GM21381 (cell line): ENCODE measurements at regions not wholly inside any gene's neighbourhood (a gene's known extent, or its start where the extent isn't known, plus 50 kb on each side); places are given as distances from the start of the nearest gene placed in this dataset.

Experiments used
- ATAC-seq: cut with Tn5 transposase; IDR thresholded peaks from one replicate; pipeline ENCODE4 v1.9.1; 2021; ENCODE audit warnings: mild to moderate bottlenecking, moderate library complexity; ENCODE audit not compliant: unreplicated experiment

DNA sequence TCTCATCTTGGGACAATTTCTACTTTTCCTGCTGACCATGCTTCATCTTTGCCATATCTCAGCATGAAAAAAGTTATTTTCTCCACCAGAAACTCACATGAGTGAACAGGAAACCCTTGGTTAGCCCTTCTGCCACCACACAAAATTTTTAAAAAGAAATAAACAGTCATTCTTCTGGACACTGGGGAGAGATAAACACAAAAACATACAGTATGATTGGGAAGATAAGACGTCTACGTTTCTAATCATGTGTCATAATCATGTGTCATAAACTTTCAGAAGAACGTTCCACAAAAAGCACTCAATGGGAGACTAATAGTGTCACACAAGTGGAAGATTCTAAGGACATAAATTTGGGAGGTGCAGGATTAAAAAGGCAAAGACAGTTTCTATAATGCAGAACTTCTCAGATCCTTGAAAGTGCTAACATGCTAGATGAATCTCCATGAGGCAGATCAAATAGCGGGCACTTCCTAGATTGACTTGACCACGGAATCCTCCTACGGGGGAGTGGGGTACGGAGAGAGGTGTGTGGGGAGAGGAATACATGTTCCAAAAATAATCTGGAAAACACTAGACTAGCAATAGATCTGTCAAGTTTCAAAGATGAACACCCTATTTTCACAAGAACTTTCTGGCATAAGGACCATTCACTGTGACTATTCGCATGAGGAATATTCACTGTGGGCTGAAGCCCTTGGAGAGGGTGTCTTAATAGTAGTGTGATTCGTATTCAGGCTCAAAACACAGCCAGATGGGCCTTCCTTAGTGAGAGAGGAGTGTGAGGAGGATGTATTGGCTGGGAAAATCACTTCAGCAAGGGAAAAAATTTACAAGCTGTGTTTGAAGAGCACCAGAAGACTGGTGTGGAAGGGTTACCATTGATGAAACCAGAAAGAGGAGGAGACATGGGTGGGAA is 206.7 kb downstream of the SETD4 start:
- ATAC-seq, result no peak

DNA sequence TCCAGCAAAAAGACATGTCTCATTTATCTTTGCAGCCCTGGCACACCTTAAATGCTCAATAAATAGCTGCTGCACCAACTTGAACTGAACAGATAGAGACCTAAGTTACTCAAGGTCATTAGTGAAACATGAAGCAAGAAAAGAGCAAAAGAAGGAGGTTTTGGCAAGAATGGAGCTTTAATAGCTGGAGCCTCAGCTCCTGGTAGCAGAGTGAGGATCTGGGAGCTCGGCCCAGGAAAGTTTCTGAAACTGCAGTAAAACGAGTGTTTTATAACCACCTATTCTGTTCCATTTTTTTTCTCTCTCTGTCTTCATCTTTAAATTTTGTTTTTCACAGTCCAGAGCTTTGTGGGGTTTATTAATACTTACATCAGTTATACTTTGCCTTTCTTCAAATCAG is 207.5 kb downstream of the SETD4 start:
- no peak for ATAC-seq

DNA sequence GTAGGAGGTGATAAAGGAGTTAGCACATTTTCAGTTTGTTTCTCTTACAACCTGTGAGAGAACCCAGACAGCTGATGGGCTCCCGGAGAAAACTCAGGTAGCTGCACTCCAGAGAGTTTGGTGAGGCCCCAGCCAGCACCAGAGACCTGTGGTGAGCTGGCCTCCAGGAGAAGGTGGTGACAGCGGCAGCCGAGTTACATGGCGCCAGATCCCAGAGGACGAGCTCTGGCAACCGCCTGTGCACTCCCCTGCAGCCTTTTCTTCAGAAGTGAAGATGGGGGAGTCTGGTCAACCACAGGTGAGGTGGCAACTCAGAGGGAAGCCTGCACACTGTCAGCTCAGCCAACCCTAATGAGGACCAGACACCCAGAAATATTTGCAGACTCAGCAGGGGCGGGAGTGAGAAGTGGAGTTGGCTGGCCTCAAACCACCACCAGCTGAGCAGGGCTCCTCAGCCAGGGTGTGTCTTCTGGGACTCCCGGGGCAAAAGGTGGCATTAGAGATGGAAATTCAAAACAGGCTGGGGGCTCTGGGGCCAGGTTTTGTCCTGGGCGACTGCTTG is 209.7 kb downstream of the SETD4 start:
- no peak for ATAC-seq

DNA sequence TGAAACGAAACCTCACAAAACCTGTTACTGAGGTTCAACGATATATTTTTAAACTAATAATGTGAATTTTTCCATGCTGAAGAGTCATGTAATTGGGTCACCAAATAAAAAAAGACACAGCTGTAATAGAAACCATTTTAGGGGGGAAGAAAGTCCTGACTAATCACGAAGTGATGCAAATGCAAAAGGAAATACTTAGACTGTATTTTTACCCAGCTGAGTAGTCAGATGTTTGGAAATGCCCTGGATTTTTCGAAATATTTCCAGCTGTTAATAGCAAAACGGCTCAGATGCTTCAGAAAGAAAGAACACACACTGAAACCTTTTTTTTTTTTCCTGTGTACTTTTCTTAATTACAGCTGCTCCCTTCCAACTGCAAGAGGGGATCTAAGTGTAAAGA is 210.3 kb downstream of the SETD4 start:
- no peak for ATAC-seq

DNA sequence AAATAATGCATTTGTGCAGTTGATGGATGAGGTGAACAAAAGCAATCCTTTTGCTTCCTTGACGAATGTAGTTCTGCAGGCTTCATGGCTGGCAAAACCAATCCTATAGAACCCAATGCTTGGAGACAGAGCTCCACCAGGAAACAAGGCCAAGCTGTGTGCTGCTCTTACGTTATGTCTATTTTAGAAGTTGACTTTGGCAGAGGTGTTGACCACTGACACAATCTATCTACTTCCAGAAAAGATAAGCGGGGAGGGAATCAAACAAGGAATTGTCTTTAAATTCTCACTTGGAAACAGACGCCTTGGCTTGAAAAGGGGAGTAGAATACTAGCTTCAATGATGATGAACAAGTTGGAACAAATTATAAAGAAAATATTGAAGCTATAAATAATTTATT is 211.2 kb downstream of the SETD4 start:
- ATAC-seq, result no peak

DNA sequence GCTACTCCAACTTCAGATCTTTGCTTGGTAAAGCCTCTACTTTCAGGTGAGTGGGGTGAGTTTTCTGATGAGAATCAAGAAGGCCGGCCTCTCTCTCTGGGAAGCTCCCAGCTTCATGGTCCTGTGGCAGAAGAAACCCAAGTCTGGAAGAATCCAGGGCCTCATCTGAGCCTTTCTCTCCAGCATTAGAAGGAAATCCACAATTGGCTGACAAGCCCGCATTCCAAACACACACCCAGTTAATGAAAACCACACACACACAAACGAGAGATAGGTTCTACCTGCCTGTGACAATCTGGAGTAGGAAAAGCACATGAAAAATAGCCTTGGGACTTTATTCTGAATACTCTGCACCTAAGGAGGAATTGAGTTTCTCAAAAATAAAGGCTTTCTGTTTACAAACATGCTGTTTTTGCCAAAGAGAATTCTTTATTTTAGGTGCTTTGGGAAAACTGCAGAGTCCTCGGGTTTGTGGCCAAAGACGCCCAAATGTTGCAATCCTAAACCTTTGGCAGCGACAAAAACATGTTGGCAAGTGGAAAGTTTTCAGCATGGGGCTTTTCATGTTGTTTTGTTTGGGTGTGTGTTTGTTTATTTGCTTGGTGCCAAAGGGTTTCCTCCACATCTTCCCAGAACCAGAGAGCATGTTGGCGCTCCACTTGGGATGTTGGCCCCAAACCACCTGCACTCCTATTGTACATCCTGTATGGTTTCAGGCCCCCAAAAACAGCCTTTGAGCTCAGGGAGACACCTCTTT is 216.2 kb downstream of the SETD4 start:
- no peak for ATAC-seq

DNA sequence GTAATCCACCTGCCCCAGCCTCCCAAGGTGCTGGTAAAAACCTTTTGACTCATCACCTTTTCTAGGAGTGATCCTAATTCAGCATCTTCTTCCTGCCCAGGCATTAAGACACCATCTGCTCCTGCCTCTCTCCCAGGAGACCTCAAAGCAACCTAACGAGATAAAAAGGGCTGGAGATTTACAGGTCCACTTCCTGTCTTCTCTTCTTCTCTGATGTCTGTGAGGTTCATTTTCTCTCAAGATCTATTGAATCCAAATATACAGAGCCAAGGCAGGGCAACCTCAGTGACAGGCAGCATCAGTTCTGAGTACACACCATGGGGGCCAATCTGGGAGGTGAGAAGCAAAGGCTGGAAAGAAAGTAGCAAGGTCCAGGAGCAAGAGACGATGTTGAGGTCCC is 219.4 kb downstream of the SETD4 start:
- no peak for ATAC-seq

DNA sequence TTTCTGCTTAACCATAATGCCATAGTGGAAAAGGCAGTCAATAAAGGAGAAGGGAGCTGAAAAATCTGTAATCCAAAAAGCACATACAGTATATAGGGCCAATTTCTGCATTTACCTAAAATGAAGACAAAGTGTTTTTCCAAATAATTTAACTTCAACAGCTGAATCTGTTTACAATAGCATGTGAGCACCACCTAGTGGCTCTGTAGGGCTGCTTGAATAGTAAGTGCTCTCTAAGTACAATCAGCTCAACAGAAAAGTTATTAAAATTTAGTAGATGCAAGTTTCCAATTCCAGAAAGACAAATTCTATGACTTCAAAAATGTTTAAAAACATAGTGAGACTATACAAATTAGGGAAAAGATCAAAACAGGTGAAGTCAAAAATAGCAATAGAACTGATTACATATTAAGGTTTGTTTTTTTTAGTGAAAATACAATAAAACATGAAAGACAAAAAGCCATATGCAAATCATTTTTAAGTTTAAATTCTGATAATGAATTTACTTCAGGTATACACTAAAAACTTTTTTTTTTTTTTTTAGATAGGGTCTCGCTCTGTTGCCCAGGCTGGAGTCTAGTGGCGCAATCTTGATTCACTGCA is 220.0 kb downstream of the SETD4 start:
- ATAC-seq, result no peak

DNA sequence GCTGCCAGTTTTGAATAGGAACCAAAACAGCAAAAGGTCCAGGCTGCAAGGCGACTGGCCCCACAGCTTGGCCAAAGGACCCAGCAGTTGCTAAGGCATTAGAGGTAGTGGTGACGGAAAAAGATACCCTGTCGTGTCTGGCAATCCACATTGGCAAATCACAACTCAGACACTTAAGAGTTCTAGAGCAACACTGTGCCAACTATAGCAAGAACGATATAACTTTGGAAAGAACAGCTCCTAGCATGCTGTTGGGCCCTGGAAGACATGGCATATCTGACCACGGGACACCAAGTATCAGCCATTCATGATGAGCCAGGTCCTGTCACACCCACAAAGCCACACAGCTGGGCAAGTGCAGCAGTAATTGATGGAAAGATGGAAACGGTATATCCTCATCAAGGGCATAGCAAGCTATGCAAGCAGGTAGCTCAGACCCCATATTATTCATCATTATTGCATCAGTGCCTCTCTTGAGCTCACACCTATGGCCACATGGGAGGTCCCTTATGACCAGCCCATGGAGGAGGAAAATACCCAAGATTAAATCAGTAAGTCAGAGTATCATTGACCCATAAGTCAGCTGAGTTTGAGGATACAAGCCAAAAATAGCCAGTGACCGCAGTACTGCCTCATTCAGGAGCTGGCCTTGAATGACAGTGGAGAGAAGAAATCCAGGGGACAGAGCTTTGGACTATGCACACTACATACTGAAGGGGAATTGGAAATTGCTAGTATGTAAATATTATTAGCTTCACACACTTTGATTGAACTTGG is 221.2 kb downstream of the SETD4 start:
- no peak for ATAC-seq

DNA sequence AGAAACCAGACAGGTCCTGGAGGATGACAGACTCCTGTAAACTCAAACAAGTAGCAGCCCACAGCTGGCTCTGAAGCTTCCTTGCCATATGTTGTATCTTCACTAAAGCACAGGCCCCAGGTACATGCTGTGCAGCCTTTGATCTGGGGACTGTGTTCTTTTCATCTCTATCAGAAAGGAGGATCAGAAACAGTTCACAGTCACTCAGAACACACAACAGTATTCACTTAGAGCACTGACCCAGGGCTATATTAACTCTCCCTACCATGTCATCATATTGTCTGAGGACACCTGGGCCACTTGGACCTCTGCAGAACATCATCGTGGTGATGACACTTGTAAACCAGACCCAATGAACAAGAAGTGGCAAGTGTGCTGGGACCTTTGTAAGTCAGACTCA is 222.0 kb downstream of the SETD4 start:
- ATAC-seq, result no peak

DNA sequence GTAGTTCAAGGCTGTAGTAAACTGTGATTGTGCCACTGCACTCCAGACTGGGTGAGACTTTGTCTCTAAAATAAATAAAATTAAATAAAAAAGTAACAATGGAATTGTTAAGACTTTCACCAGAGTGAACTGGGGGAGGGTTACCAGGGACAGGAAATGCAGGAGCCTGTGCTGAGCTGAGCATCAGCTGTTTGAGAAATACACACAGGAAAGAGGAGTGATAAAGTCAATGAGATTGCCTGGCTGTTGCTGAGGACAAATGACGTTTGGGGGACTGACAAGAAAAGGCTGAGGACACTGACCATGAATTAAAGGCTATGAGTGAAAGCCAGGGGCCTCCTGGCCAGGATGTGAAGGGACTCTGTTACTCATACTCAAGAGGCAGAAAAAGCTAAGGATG is 226.3 kb downstream of the SETD4 start:
- no peak for ATAC-seq

DNA sequence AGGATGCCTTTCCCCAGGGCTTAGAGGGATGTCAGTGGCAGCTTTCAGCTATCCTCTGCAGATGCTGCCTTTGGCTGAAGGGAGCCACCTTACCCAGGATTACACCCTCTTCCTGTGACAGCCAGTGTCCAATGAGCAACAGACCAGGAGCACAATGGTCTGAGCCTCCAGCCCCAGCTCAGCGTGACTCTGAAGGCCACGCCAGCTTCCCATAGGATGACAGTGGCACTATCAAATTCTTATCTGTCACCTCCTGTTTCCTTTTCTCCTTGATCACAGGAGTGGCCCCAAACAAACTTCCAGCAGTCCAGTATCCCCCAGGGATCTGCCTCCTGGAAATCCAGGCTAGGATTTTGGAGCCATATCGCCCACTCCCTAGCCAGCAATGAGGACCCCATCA is 226.9 kb downstream of the SETD4 start:
- ATAC-seq, result no peak

DNA sequence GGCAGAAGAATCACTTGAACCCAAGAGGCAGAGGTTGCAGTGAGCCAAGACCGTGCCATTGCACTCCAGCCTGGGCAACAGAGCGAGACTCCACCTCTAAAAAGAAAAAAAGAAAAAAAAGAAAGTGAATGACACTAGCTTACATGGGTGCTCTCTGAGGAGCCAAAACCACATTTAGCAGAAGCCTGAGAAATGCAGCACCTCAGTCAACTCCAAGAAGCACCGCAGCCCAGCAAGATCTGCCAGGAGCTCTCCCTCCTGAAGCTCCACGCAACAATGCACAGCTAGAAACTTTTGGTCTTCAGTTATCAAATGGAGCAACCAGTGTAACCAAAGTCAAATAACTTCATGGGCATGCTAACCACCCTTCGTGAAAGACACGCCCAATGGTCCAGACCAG is 229.1 kb downstream of the SETD4 start:
- no peak for ATAC-seq

DNA sequence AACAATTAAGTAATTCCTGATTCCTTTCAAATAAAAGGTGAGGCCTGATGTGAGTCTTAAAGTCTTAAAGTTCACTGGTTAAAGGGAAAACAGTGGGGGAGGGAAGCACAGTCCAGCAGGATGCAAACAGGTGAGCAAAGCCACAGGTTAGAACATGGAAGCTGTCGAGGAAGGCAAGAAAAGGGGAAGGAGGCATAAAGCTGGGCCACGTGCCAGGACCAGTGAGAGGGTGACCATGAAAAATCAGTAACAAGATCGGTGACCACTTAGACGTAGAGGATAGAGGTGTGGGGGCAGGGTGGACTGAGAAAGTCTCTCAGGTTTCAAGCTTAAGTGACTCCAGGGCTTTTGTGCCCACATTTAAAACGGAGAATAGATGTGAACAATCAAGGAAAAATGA is 231.3 kb downstream of the SETD4 start:
- no peak for ATAC-seq

DNA sequence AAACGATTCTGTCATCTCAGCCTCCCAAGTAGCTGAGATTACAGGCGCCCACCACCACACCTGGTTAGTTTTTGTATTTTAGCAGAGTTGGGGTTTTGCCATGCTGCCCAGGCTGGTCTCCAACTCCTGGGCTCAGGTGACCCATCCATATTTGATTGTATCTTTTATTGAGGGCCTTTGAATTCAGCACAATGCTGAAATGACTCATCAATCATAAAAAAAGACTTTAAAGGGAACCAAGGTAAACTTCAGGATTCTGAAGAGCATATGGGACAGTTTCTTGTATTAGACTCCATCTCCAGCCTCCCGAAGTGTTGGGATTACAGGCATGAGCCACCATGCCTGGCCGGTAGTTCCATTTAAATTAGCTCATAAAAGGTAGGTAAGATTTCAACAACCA is 232.2 kb downstream of the SETD4 start:
- ATAC-seq, result no peak

DNA sequence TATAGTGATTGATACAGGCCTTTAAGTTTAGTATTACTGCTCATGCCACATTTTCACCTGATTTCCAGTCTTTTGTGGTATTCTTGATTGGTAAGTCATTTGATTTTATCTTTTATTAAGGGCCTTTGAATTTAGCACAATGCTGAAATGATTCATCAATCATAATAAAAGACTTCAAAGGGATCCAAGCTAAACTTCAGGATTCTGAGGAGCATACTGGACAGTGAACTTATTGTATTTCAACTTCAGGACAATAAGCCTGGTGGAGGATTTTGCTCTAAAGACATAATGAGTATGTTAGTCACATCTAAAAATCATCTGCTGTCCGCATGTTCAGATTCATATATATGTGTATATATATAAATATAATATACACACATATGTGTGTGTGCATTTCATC is 233.3 kb downstream of the SETD4 start:
- no peak for ATAC-seq

DNA sequence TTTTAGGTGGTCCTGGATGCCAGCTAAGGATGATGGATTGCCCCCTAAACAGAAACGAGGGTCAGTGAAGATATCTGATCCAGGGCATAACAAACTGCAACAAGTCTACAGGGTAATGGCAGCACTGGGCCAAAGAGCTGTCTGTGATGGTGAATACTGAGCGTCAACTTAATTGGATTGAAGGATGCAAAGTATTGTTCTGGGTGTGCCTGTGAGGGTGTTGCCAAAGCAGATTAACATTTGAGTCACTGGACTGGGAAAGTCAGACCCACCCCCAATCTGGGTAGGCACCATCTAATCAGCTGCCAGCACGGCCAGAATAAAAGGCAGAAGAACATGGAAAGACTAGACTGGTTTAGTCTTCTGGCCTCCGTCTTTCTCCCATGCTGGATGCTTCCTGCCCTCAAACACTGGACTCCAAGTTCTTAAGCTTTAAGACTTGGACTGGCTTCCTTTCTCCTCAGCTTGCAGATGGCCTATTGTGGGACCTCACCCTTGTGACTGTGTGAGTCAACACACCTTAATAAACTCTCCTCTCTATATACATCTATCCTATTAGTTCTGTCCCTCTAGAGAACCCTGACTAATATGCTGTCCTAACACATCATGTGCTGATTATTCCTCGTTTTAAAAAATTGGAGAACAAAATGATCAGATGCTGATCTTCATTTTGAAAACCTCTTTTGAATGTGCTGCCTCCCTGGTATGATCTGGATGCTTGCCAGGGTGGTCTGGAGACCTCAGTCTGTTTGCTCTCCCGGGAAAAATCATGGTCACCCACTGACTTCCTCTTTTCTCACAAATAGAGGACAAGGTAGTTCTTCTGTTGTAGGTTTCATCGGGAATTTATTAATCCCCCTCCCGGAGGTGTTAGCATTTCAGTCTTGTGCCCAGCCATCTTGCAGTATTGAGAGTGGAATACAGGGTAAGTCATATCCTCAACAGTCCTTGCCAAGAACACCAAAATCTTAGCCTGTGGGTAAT is 234.7 kb downstream of the SETD4 start:
- ATAC-seq, result no peak

DNA sequence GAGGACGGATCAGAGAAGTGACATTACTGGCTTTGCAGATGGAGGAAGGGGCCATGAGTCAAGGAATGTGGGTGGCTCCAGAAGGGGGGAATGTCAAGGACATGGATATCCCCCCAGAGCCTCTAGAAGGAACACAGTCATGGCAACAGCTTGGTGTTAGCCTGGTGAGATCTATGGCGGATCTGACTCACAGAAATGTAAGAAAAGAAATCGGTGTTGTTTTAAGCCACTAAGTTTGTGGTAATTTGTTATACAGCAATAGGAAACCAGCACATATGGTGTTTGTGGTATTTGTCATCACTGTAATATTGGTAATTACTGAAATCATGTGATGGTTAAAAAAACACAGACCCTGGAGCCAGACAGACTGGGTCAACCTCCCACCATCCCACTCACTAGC is 236.2 kb downstream of the SETD4 start:
- ATAC-seq, result no peak

DNA sequence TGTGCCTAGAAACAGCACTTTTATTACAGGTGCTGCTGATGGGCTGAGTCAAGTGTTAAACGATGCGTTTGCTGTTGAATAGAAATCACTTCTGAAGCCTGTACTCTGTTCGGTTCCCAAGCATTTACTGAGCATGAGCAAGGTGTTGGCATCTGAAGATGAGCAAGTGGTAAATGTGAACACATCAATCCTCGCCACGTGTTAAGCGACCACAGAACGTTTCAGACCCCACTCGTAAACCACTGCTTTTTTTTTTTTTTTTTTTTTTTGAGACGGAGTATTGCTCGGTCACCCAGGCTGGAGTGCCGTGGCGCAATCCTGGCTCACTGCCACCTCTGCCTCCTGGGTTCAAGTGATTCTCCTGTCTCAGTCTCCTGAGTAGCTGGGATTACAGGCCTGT is 241.2 kb downstream of the SETD4 start:
- ATAC-seq, result no peak

DNA sequence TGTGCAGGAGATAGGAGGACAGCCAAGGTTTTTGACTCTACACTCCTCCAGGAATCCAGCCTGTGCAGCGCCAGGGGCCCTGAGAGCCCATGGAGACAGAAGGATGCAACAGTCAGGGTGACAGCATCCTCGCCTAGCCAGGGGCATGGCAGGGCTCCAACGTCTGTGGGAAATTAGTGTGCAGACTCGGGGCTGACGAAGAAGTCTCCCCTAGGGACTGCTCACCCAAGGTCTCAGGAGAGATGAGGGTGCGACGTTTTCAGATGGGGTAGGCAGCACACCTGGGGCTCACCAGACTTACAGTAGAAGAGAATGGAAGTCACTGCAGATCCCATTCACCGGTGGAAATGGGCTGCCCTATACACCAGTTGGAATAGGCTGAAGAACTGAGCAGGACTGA is 241.7 kb downstream of the SETD4 start:
- ATAC-seq, result no peak
